K562 (cell line): ENCODE measurements at regions not wholly inside any gene's neighbourhood (a gene's known extent, or its start where the extent isn't known, plus 50 kb on each side); places are given as distances from the start of the nearest gene placed in this dataset.

ENCODE experiments used
- ATAC-seq: fragments of 200-7000 bp; cut with Tn5 transposase; 3 replicates; pipeline ENCODE4 v1.9.1; 2020; ENCODE audit warnings: moderate library complexity
- BruUV-seq: library from RNA; stranded (reverse); fragments of 400-500 nt; replicated peaks from 2 replicates; lab custom pipeline; 2021; lab: Mats Ljungman, UMichigan
- CTCF ChIA-PET: fragments of 300-600 bp; formaldehyde crosslinking; extraction: SDS; loops from one replicate; lab custom pipeline; 2021; ENCODE audit warnings: low intra/inter-chr PET ratio; lab: Yijun Ruan, JAX
- POLR2A ChIA-PET: fragments of 300-600, 350-650 bp; sonication (Branson Sonifier 250); formaldehyde crosslinking; extraction: SDS; loops from one replicate; lab custom pipeline; 2021; ENCODE audit warnings: antibody characterized with exemption, inconsistent platforms; lab: Yijun Ruan, JAX
- DNase-seq, 4 experiments: peaks; one replicate each; pipeline versions ENCODE4 v3.0.0 to v3.0.0-alpha.2; 2011 to 2018; ENCODE audit warnings: low spot score in 3 of 4, mixed read lengths in 3 of 4; ENCODE audit errors: extremely low read depth in 1 of 4
- FAIRE-seq: peaks from 2 replicates; lab custom pipeline; 2011; peaks lifted over from hg19 to GRCh38; lab: Jason Lieb, UNC
- H2AFZ ChIP-seq: 2 replicates; pipeline ENCODE4 v1.6.0; 2011; ENCODE audit warnings: low read depth, low read length, control low read depth, inconsistent platforms
- H3K27ac ChIP-seq: fragments of 200-600 bp; 3 replicates; pipeline ENCODE4 v1.8.0; 2011; ENCODE audit warnings: low read depth, mild to moderate bottlenecking, control low read depth, inconsistent platforms, low read length, moderate library complexity, mixed read lengths; ENCODE audit errors: extremely low read depth
- H3K27me3 ChIP-seq, 2 experiments: fragments of 300-600 bp in 1 of 2; 2 replicates in 1 of 2; 3 replicates in 1 of 2; pipeline versions ENCODE4 v1.6.0 to v1.8.0; 2011; ENCODE audit warnings: inconsistent platforms in 2 of 2, low read length in 2 of 2, mild to moderate bottlenecking in 1 of 2, mixed read lengths in 1 of 2, moderate library complexity in 1 of 2; ENCODE audit not compliant: control insufficient read depth in 2 of 2, insufficient read depth in 2 of 2
- H3K36me3 ChIP-seq: fragments of 300-600 bp; 3 replicates; pipeline ENCODE4 v1.8.0; 2011; ENCODE audit warnings: mild to moderate bottlenecking, low read length, inconsistent platforms; ENCODE audit not compliant: control insufficient read depth, insufficient read depth
- H3K4me1 ChIP-seq, 2 experiments: fragments of 200-600 bp in 1 of 2; replicated peaks in 1 of 2; 2 replicates in 1 of 2; 3 replicates in 1 of 2; pipeline versions ENCODE4 v1.5.1 to v1.8.0; 2011; ENCODE audit warnings: inconsistent platforms in 2 of 2, low read length in 2 of 2, mild to moderate bottlenecking in 1 of 2, mixed read lengths in 1 of 2, moderate library complexity in 1 of 2; ENCODE audit not compliant: control insufficient read depth in 2 of 2, insufficient read depth in 2 of 2
- H3K4me2 ChIP-seq: 2 replicates; pipeline ENCODE4 v1.6.1; 2011; ENCODE audit warnings: low read length, control low read depth, inconsistent platforms, mixed read lengths; ENCODE audit not compliant: insufficient read depth
- H3K4me3 ChIP-seq: fragments of 200-600 bp; sonication (generic), shearing (Covaris generic); 2 replicates; pipeline ENCODE4 v1.5.1; 2016; ENCODE audit warnings: control low read depth, inconsistent platforms
- H3K79me2 ChIP-seq: fragments of 200-600 bp; 3 replicates; pipeline ENCODE4 v1.8.0; 2011; ENCODE audit warnings: low read length, inconsistent platforms; ENCODE audit not compliant: control insufficient read depth, insufficient read depth
- H3K9ac ChIP-seq, 2 experiments: 2 replicates each; pipeline versions ENCODE4 v1.6.0 to v1.6.1; 2011; ENCODE audit warnings: low read depth in 2 of 2, low read length in 2 of 2, control low read depth in 1 of 2, inconsistent platforms in 1 of 2, mild to moderate bottlenecking in 1 of 2, mixed read lengths in 1 of 2; ENCODE audit not compliant: insufficient read depth in 1 of 2
- H3K9me1 ChIP-seq: one replicate; pipeline ENCODE4 v1.6.0; 2011; ENCODE audit warnings: inconsistent platforms, mild to moderate bottlenecking, low read length, moderate library complexity; ENCODE audit not compliant: control insufficient read depth, insufficient read depth
- H3K9me3 ChIP-seq: replicated peaks from 2 replicates; pipeline ENCODE4 v1.5.1; 2011; ENCODE audit warnings: low read depth, low read length, inconsistent platforms; ENCODE audit not compliant: control insufficient read depth, insufficient read depth
- H4K20me1 ChIP-seq: replicated peaks from 2 replicates; pipeline ENCODE4 v1.6.1; 2011; ENCODE audit warnings: low read length, inconsistent platforms, mixed read lengths; ENCODE audit not compliant: control insufficient read depth, insufficient read depth
- CBX2 ChIP-seq: fragments of 200-600 bp; sonication (generic); IDR thresholded peaks from one replicate; pipeline ENCODE4 v1.6.1; 2012; ENCODE audit warnings: mild to moderate bottlenecking, low read length, inconsistent platforms; ENCODE audit not compliant: insufficient read depth, poor library complexity, severe bottlenecking
- ETV6 ChIP-seq, 3 experiments: fragments of 150-350 bp in 1 of 3; sonication (generic) in 1 of 3; formaldehyde crosslinking in 1 of 3; IDR thresholded peaks; 2 replicates each; pipeline versions ENCODE4 v1.6.1 to v1.8.0; 2014 to 2022; ENCODE audit warnings: borderline replicate concordance in 2 of 3, low read depth in 2 of 3, antibody characterized with exemption in 1 of 3, low read length in 1 of 3, mild to moderate bottlenecking in 1 of 3, missing genetic modification reagents in 1 of 3
- JUN ChIP-seq, 2 experiments: sonication (generic) in 1 of 2; formaldehyde crosslinking in 1 of 2; IDR thresholded peaks; 2 replicates each; pipeline versions ENCODE4 v1.6.1 to v1.8.0; 2012 to 2022; ENCODE audit warnings: borderline replicate concordance in 2 of 2, mild to moderate bottlenecking in 2 of 2, improper control_type of control experiment in 1 of 2, low read depth in 1 of 2, low read length in 1 of 2, missing genetic modification reagents in 1 of 2
- PHF20 ChIP-seq: fragments of 450-650 bp; IDR thresholded peaks from 2 replicates; pipeline ENCODE4 v1.6.1; 2018; ENCODE audit not compliant: partially characterized antibody
- RFX1 ChIP-seq: fragments of 450-650 bp; IDR thresholded peaks from 2 replicates; pipeline ENCODE4 v1.6.1; 2016; ENCODE audit warnings: mild to moderate bottlenecking, moderate library complexity
- ZNF57 ChIP-seq: fragments of 450-650 bp; formaldehyde crosslinking; IDR thresholded peaks from 2 replicates; pipeline ENCODE4 v1.4.0; 2020; ENCODE audit warnings: mild to moderate bottlenecking, moderate library complexity
- ZNF740 ChIP-seq, 3 experiments: fragments of 200-800 bp in 1 of 3; sonication (Bioruptor generic) in 1 of 3; sonication (generic) in 1 of 3; formaldehyde crosslinking in 1 of 3; IDR thresholded peaks; 2 replicates each; pipeline versions ENCODE4 v1.6.1 to v1.8.0; 2016 to 2022; ENCODE audit warnings: mild to moderate bottlenecking in 2 of 3, missing compliant biosample characterization in 2 of 3, missing genetic modification characterization in 2 of 3, missing genetic modification reagents in 1 of 3
- WGBS: fragments of 100-300 bp; shearing (Covaris generic); methylation state at CpG from one replicate; pipeline ENCODE4 v1.1.6; 2016; ENCODE audit warnings: low coverage, mixed read lengths; ENCODE audit not compliant: insufficient coverage; ENCODE audit errors: missing lambda C conversion rate; 5-methylcytosine and 5-hydroxymethylcytosine counted together
- in situ Hi-C: fragments of 300-500 bp; cut with MboI; formaldehyde crosslinking; loops from 4 replicates; pipeline ENCODE4 v1.15.0; 2018; ENCODE audit warnings: inconsistent platforms, mixed read lengths
- intact Hi-C: fragments of 100-400 bp; cut with micrococcal nuclease; formaldehyde crosslinking; loops from 2 replicates; pipeline ENCODE4 v1.14.2; 2022

DNA sequence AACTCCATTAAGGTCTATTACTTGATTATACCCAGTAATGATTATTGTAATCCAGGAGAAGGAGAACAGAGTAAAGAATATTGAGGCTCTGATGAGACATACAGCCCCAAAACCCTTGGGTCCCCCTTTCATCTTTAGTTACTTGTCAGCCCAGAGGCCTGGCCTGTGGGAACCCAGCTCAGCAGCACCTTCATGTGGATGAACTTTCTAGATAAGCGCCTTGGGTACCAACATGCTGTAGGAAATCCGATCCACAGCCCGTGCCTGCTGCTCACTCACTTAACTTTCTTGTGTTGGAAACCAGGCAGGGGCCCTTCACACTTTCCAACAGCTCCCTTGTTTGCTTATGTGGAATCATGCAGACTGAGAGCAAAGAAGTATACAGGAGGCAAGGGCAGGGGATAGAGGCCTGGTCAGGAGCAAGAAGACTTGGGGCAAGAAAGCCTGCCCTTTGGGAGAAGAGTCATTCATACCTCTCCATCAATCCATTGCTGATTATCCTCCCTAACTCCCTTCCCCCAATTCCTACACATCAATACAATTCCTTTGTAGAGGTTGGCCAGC is 64.0 kb upstream of the SOX9 start:
- TF ChIP-seq ZNF740 (CRISPR knock-in tag; IDR thresholded peaks at IDR 0.05) (no peak), ZNF740 (tag; IDR thresholded peaks at IDR 0.05) (no peak), ZNF57 (CRISPR knock-in tag) (no peak), PHF20 (no peak), JUN (IDR thresholded peaks at IDR 0.05; ENCODE audit: borderline replicate concordance, low read depth, low read length) (no peak), JUN (CRISPR knock-in tag; IDR thresholded peaks at IDR 0.05; ENCODE audit: borderline replicate concordance) (no peak), RFX1 (no peak), CBX2 (no peak), ETV6 (IDR thresholded peaks at IDR 0.05; ENCODE audit: borderline replicate concordance in 1 of 2, low read depth in 2 of 2, low read length in 1 of 2) (no peak), ETV6 (CRISPR knock-in tag; IDR thresholded peaks at IDR 0.05; ENCODE audit: borderline replicate concordance) (no peak)
- 0% methylated on average over 3 of the region's 3 CpGs for WGBS
- no peaks in the 10 kb centered on the region for H3K79me2 ChIP-seq
- no TSS peak for BruUV-seq
- H3K9ac ChIP-seq: no peak overlapping the region
- H3K4me3 ChIP-seq: no peak overlapping the region
- H3K27ac ChIP-seq: no peak overlapping the region
- POLR2A ChIA-PET: no interaction called here
- H3K27me3 ChIP-seq: no peaks in the 10 kb centered on the region
- H3K4me2 ChIP-seq: no peak overlapping the region
- no peaks in the 10 kb centered on the region for H3K9me1 ChIP-seq
- no peaks in the 10 kb centered on the region for H4K20me1 ChIP-seq
- H2AFZ ChIP-seq: no peak overlapping the region
- CTCF ChIA-PET: no interaction called here
- ATAC-seq (no peak), FAIRE-seq (no peak), DNase-seq (no peak)
- intact Hi-C loops: no loop called here
- H3K9me3 ChIP-seq: no peaks in the 10 kb centered on the region
- in situ Hi-C loops: no loop called here
- H3K4me1 ChIP-seq: no peaks in the 10 kb centered on the region
- H3K36me3 ChIP-seq: no peaks in the 10 kb centered on the region
